Fibroblast of lung (primary cell): ENCODE measurements at regions not wholly inside any gene's neighbourhood (a gene's known extent, or its start where the extent isn't known, plus 50 kb on each side); places are given as distances from the start of the nearest gene placed in this dataset.

Source experiments
- DNase-seq, 2 donors: peaks; one replicate each; pipeline versions ENCODE4 v3.0.0 to v3.0.0-alpha.2; 2010; ENCODE audit warnings: low read depth in 2 of 2
- H2AFZ ChIP-seq: 2 replicates; pipeline ENCODE4 v1.5.1; 2012; ENCODE audit warnings: low read length, control low read depth, inconsistent platforms
- H3K27ac ChIP-seq: 2 replicates; pipeline ENCODE4 v1.5.1; 2011; ENCODE audit warnings: low read length, control low read depth; ENCODE audit not compliant: insufficient read depth
- H3K27me3 ChIP-seq: 2 replicates; pipeline ENCODE4 v1.5.1; 2011; ENCODE audit warnings: mild to moderate bottlenecking, low read length; ENCODE audit not compliant: control insufficient read depth, insufficient read depth
- H3K36me3 ChIP-seq: 2 replicates; pipeline ENCODE4 v1.5.1; 2011; ENCODE audit warnings: low read length; ENCODE audit not compliant: control insufficient read depth, insufficient read depth
- H3K4me1 ChIP-seq: 2 replicates; pipeline ENCODE4 v1.5.1; 2011; ENCODE audit warnings: low read length; ENCODE audit not compliant: control insufficient read depth, insufficient read depth; ENCODE audit errors: extremely low read depth
- H3K4me2 ChIP-seq: 2 replicates; pipeline ENCODE4 v1.5.1; 2011; ENCODE audit warnings: low read length, control low read depth; ENCODE audit not compliant: insufficient read depth; ENCODE audit errors: extremely low read depth
- H3K4me3 ChIP-seq, 4 experiments: fragments of 200-600 bp in 1 of 4; sonication (generic) in 1 of 4; replicated peaks in 1 of 4; 2 replicates each; pipeline ENCODE4 v1.5.1; 2011 to 2016; ENCODE audit warnings: low read length in 4 of 4, low read depth in 3 of 4, mild to moderate bottlenecking in 3 of 4, control low read depth in 2 of 4, inconsistent platforms in 1 of 4, mixed read lengths in 1 of 4; ENCODE audit not compliant: insufficient read depth in 1 of 4; ENCODE audit errors: control extremely low read depth in 1 of 4
- H3K79me2 ChIP-seq: 2 replicates; pipeline ENCODE4 v1.5.1; 2012; ENCODE audit warnings: mild to moderate bottlenecking, low read length, inconsistent platforms; ENCODE audit not compliant: control insufficient read depth, insufficient read depth
- H3K9ac ChIP-seq: 2 replicates; pipeline ENCODE4 v1.5.1; 2011; ENCODE audit warnings: mild to moderate bottlenecking, low read length, control low read depth; ENCODE audit not compliant: insufficient read depth
- H3K9me3 ChIP-seq: 2 replicates; pipeline ENCODE4 v1.5.1; 2012; ENCODE audit warnings: low read depth, low read length; ENCODE audit not compliant: control insufficient read depth, insufficient read depth
- H4K20me1 ChIP-seq: 2 replicates; pipeline ENCODE4 v1.5.1; 2011; ENCODE audit warnings: low read length; ENCODE audit not compliant: control insufficient read depth, insufficient read depth; ENCODE audit errors: extremely low read depth
- EZH2 ChIP-seq: IDR thresholded peaks from 2 replicates; pipeline ENCODE4 v1.5.1; 2012; ENCODE audit warnings: low read length, control low read depth, mild to moderate bottlenecking; ENCODE audit errors: missing control alignments
- TF ChIP-seq, protein P1 (sequence below), 2 donors: IDR thresholded peaks in 1 of 2; conservative IDR thresholded peaks in 1 of 2; 1 replicate in 1 of 2; 2 replicates in 1 of 2; pipeline ENCODE4 v1.5.1; 2011 to 2012; ENCODE audit warnings: low read length in 2 of 2, control low read depth in 1 of 2, inconsistent platforms in 1 of 2, low read depth in 1 of 2, mild to moderate bottlenecking in 1 of 2

DNA sequence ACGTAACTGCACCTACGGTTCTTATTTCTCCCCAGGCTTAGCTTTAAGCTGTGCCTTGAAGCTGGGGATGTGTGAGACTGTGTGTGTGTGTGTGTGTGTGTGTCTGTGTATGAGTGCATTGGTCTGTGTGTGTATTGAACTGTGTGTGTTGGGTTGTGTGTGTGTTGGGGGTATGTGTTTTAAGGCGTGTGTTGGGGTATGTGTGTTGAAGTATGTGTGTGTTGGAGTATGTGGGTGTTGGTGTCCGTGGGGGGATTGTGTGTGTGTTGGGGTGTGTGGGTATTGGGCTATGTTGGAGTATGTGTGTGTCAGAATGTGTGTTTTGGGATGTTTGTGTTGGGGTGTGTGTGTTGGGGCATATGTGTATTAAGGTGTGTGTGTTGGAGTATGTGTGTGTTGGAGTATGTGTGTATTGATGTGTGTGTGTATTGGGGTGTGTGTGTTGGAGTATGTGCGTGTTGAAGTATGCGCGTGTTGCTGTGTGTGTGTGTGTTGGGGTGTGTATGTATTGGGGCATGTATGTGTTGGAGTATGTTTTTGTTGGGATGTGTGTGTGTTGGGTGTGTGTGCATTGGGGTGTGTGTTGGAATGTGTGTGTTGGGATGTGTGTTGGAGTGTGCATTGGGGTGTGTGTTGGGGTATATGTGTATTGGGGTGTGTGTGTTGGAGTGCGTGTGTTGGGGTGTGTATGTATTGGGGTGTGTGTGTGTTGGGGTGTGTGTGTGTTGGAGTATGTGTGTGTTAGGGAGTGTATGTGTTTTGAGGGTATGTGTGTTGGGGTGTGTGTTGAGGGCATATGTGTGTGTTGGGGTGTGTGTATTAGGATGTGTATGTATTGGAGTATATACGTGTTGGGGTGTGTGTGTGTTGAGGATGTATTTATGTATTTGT, 76.4 kb downstream of the LSM3 start:
- H3K79me2 ChIP-seq, result no peaks in the 10 kb centered on the region
- H3K9ac ChIP-seq, result no peak overlapping the region
- H3K9me3 ChIP-seq, result no peaks in the 10 kb centered on the region
- H2AFZ ChIP-seq, result no peak overlapping the region
- no peaks in the 10 kb centered on the region for H3K36me3 ChIP-seq
- no peak overlapping the region for H3K4me2 ChIP-seq
- no peaks in the 10 kb centered on the region for H3K27me3 ChIP-seq
- no peak overlapping the region for H3K4me3 ChIP-seq
- H3K4me1 ChIP-seq, result no peaks in the 10 kb centered on the region
- H4K20me1 ChIP-seq, result no peaks in the 10 kb centered on the region
- TF ChIP-seq EZH2, result no peak
- TF ChIP-seq, protein P1, sequence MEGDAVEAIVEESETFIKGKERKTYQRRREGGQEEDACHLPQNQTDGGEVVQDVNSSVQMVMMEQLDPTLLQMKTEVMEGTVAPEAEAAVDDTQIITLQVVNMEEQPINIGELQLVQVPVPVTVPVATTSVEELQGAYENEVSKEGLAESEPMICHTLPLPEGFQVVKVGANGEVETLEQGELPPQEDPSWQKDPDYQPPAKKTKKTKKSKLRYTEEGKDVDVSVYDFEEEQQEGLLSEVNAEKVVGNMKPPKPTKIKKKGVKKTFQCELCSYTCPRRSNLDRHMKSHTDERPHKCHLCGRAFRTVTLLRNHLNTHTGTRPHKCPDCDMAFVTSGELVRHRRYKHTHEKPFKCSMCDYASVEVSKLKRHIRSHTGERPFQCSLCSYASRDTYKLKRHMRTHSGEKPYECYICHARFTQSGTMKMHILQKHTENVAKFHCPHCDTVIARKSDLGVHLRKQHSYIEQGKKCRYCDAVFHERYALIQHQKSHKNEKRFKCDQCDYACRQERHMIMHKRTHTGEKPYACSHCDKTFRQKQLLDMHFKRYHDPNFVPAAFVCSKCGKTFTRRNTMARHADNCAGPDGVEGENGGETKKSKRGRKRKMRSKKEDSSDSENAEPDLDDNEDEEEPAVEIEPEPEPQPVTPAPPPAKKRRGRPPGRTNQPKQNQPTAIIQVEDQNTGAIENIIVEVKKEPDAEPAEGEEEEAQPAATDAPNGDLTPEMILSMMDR (conservative IDR thresholded peaks at IDR 0.05 in 1 of 2, IDR thresholded peaks at IDR 0.05 in 1 of 2; ENCODE audit: low read depth in 1 of 2, low read length in 2 of 2), result no peak
- no peak overlapping the region for H3K27ac ChIP-seq
- no peak for DNase-seq

DNA sequence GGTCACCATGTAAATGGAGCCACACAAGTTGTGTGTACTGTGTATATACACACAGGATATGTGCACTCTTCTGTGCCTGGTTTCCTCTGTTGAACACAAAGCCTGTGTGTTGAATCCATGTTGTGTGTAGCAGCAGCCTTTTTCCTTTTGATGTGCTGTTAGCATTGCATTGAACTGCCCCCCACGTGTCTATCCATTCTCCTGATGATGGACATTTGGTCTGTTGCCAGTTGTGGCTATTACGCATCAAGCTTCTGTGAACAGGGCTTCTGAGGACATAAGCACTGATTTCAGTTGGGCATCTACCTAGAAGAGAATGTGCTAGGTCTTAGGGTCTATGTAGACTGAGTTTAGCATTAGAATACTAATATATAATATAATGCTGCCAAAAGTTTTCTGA, 77.4 kb downstream of the LSM3 start:
- no peak for DNase-seq
- H3K4me1 ChIP-seq, result no peaks in the 10 kb centered on the region
- no peaks in the 10 kb centered on the region for H3K36me3 ChIP-seq
- no peak overlapping the region for H3K27ac ChIP-seq
- no peak overlapping the region for H3K9ac ChIP-seq
- no peaks in the 10 kb centered on the region for H3K27me3 ChIP-seq
- H3K79me2 ChIP-seq, result no peaks in the 10 kb centered on the region
- no peak overlapping the region for H3K4me2 ChIP-seq
- no peaks in the 10 kb centered on the region for H4K20me1 ChIP-seq
- H3K4me3 ChIP-seq, result no peak overlapping the region
- TF ChIP-seq EZH2, result no peak
- no peak overlapping the region for H2AFZ ChIP-seq
- H3K9me3 ChIP-seq, result no peaks in the 10 kb centered on the region

DNA sequence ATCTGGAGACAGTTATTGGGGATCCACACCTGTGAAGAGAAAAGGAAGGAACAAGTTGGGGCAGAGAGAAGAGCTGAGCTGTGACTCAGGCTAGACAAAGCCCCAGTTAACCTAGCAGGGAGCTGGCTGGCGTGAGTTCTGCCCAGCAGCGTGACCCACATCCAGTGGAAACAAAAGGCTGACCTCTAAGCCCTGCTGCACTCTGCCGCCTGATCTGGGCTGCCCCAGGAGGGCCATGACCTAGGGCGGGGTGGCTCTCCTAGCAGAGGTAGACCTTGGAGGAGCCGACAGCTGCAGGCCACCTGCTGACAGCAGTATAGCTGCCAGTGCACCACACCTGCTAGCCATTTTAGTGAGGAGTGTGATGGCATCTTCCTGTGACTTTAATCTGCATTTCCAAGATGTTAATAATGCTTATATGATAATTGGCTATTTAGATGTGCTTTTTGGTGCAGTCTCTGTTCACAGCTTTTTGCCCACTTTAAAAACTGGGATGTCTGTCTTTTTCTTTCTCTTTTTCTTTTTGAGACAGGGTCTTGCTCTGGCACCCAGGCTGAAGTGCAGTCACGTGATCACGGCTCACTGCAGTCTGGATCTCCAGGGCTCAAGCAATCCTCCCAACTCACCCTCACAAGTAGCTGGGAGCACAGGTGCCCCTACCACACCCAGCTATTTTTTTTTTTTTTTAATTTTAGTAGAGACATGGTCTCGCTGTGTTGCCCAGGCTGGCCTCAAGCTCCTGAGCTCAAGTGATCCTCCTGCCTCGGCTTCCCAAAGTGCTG, 78.1 kb downstream of the LSM3 start:
- Histone ChIP-seq H3K36me3 (no peaks in the 10 kb centered on the region), H3K4me2 (no peak overlapping the region), H3K27me3 (no peaks in the 10 kb centered on the region), H4K20me1 (no peaks in the 10 kb centered on the region), H2AFZ (no peak overlapping the region), H3K4me3 (no peak overlapping the region), H3K79me2 (no peaks in the 10 kb centered on the region), H3K9me3 (no peaks in the 10 kb centered on the region), H3K9ac (no peak overlapping the region), H3K27ac (no peak overlapping the region), H3K4me1 (no peaks in the 10 kb centered on the region)
- DNase-seq, result no peak
- TF ChIP-seq EZH2, result no peak
- TF ChIP-seq, protein P1 (conservative IDR thresholded peaks at IDR 0.05 in 1 of 2, IDR thresholded peaks at IDR 0.05 in 1 of 2; ENCODE audit: low read depth in 1 of 2, low read length in 2 of 2), result no peak
